Heart left ventricle (tissue), 13 donors: ENCODE measurements at regions not wholly inside any gene's neighbourhood (a gene's known extent, or its start where the extent isn't known, plus 50 kb on each side); places are given as distances from the start of the nearest gene placed in this dataset.

Experiments used
- CTCF ChIP-seq, 12 donors: fragments of 200-600 bp; sonication (generic) in 4 of 12; IDR thresholded peaks; one replicate each; pipeline versions ENCODE4 v1.5.0 to v1.8.0; 2018 to 2022; ENCODE audit warnings: antibody characterized with exemption in 12 of 12, mild to moderate bottlenecking in 5 of 12
- POLR2A ChIP-seq, 2 donors: fragments of 450-650 bp; IDR thresholded peaks; one replicate each; pipeline ENCODE4 v1.6.1; 2017; ENCODE audit warnings: antibody characterized with exemption in 2 of 2, mild to moderate bottlenecking in 2 of 2, moderate library complexity in 2 of 2
- donor health status: ischemic (EF 13 %, LVEDD 7.1; RV severe dilation, severe dysfunction).
- donor health status: DM: no; HTN: yes; CAD: no.
- donor health status: DM: no; HTN: no; CAD: no.
- donor health status: ischemic (EF 25% LVEDD 6.9; RV normal size, moderate dysfunction).
- donor health status: ischemic (EF 25% LVEDD 5.7; RV mildly dilated, moderate dysfunction).
- donor health status: ischemic (EF 35%, LVEDD 5.7; RV mildly dilated, moderate dysfunction).
- donor health status: nonischemic (EF 11% LVEDD 7.7; RV severe dilation, severe dysfunction).
- donor health status: DM: yes; HTN: yes; CAD: no.
- donor health status: PGD.
- donor health status: ischemic (EF 29% LVEDD 5.4; RV normal size, mild dysfunction).
- donor health status: nonischemic (EF 23%, LVEDD 6.1; RV moderate dilation, normal function).

DNA sequence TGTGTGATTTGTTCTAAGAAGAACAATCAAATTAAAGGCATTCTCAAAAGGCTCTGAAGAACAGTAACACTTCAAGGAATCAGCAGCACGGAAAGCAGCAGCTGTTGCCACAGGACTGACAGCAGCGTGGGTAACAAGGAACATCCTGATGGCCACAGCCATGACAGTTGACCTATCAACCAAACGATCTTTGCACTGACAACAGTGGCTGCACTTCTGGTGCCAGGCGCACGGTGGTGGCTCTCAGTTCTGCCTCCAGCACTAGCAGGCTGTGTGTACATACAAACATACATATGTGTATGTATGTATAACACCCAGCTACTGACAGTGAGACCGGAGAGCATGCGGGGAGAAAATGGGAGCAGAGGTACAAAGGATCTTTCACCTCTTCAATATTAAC, 114.1 kb downstream of the ZFAND4 start:
- no peak for TF ChIP-seq CTCF (IDR thresholded peaks at IDR 0.05)
- TF ChIP-seq POLR2A (IDR thresholded peaks at IDR 0.05) = no peak
